Uterus (tissue), 3 donors: ENCODE measurements at regions not wholly inside any gene's neighbourhood (a gene's known extent, or its start where the extent isn't known, plus 50 kb on each side); places are given as distances from the start of the nearest gene placed in this dataset.
"Not testable (repeated sequence)": the region's sequence is repeated elsewhere in the genome, so short reads cannot be mapped to it uniquely, and the experiment has no call there.

ENCODE experiments used
- DNase-seq, 2 donors: peaks; one replicate each; pipeline ENCODE4 v3.0.0-alpha.2; 2019 to 2020
- H3K27ac ChIP-seq, 2 donors: fragments of 200-600 bp; sonication (generic); 1 replicate in 1 of 2; 2 replicates in 1 of 2; pipeline ENCODE4 v1.5.1; 2016 to 2018
- H3K27me3 ChIP-seq, 2 donors: fragments of 200-600 bp; sonication (generic); one replicate each; pipeline ENCODE4 v1.5.1; 2018 to 2019; ENCODE audit warnings: control low read depth in 1 of 2
- H3K36me3 ChIP-seq, 2 donors: fragments of 200-600 bp; sonication (generic); one replicate each; pipeline ENCODE4 v1.5.1; 2019; ENCODE audit warnings: control low read depth in 1 of 2
- H3K4me1 ChIP-seq, 2 donors: fragments of 200-600 bp; sonication (generic); one replicate each; pipeline ENCODE4 v1.5.1; 2018 to 2019; ENCODE audit warnings: control low read depth in 1 of 2
- H3K4me3 ChIP-seq, 2 donors: fragments of 200-600 bp; sonication (generic); 1 replicate in 1 of 2; 2 replicates in 1 of 2; pipeline ENCODE4 v1.5.1; 2018 to 2019; ENCODE audit warnings: mild to moderate bottlenecking in 1 of 2
- H3K9me3 ChIP-seq, 2 donors: fragments of 200-600 bp; sonication (generic); one replicate each; pipeline ENCODE4 v1.5.1; 2019; ENCODE audit warnings: control low read depth in 1 of 2
- CTCF ChIP-seq, 4 experiments: fragments of 200-600 bp in 2 of 4; fragments of 450-650 bp in 2 of 4; sonication (generic) in 2 of 4; IDR thresholded peaks; one replicate each; pipeline ENCODE4 v1.5.1; 2016 to 2019; ENCODE audit warnings: antibody characterized with exemption in 4 of 4, mild to moderate bottlenecking in 2 of 4, moderate library complexity in 1 of 4
- POLR2A ChIP-seq, 2 donors: fragments of 450-650 bp; IDR thresholded peaks; one replicate each; pipeline ENCODE4 v1.6.1; 2016; ENCODE audit warnings: antibody characterized with exemption in 2 of 2, mild to moderate bottlenecking in 1 of 2, moderate library complexity in 1 of 2
- intact Hi-C: fragments of 100-400 bp; cut with DNase I; formaldehyde crosslinking; loops from one replicate; pipeline ENCODE4 v1.15.1; 2023; ENCODE audit warnings: low total_unique reads
- donor health status: DM: yes; HTN: yes; CAD: no.

- Histone ChIP-seq H3K4me1 (peaks cover 0 to 7% of the 10 kb centered on the region in 2 donors), H3K9me3 (no peaks in the 10 kb centered on the region), H3K27me3 (no peaks in the 10 kb centered on the region), H3K4me3 (no peak overlapping the region), H3K36me3 (no peaks in the 10 kb centered on the region), H3K27ac (no peak overlapping the region)
- intact Hi-C loops = no loop called here
- no peak for DNase-seq
- TF ChIP-seq POLR2A (IDR thresholded peaks at IDR 0.05) = no peak
- TF ChIP-seq CTCF (IDR thresholded peaks at IDR 0.05) = no peak
Measured at GRCh38 chr12:46538976-46539375, 166.4 kb upstream of the SLC38A2 start.

- TF ChIP-seq POLR2A (IDR thresholded peaks at IDR 0.05) (no peak), CTCF (IDR thresholded peaks at IDR 0.05) (no peak)
Measured at GRCh38 chr12:46537387-46537955, 164.9 kb upstream of the SLC38A2 start.

GRCh38 chr12:46536316-46536715 is 163.7 kb upstream of the SLC38A2 start:
- H3K4me1 ChIP-seq, H3K36me3 ChIP-seq, H3K27me3 ChIP-seq, DNase-seq, H3K4me3 ChIP-seq, intact Hi-C loops, H3K9me3 ChIP-seq: not testable (repeated sequence)
- H3K27ac ChIP-seq = peak overlapping the region; percentile 62 to 63

More at GRCh38 chr12:46537387-46537955, 164.9 kb upstream of the SLC38A2 start:
- no peak for DNase-seq
- no peaks in the 10 kb centered on the region for H3K27me3 ChIP-seq
- no peaks in the 10 kb centered on the region for H3K9me3 ChIP-seq
- H3K27ac ChIP-seq = no peak overlapping the region
- H3K36me3 ChIP-seq = no peaks in the 10 kb centered on the region
- no peak overlapping the region for H3K4me3 ChIP-seq
- H3K4me1 ChIP-seq = peaks cover 0 to 7% of the 10 kb centered on the region in 2 donors
- intact Hi-C loops = no loop called here

GRCh38 chr12:46535907-46536306 is 163.3 kb upstream of the SLC38A2 start:
- no peak for DNase-seq
- H3K9me3 ChIP-seq = no peaks in the 10 kb centered on the region
- intact Hi-C loops = no loop called here
- H3K4me3 ChIP-seq = no peak overlapping the region
- H3K27ac ChIP-seq = peak overlapping the region; percentile 62 to 63
- no peaks in the 10 kb centered on the region for H3K27me3 ChIP-seq
- TF ChIP-seq CTCF (IDR thresholded peaks at IDR 0.05) (no peak), POLR2A (IDR thresholded peaks at IDR 0.05) (no peak)
- H3K4me1 ChIP-seq = peaks cover 0 to 7% of the 10 kb centered on the region in 2 donors
- no peaks in the 10 kb centered on the region for H3K36me3 ChIP-seq

GRCh38 chr12:46535376-46535775 is 162.8 kb upstream of the SLC38A2 start:
- Histone ChIP-seq H3K4me1 (peaks cover 0 to 7% of the 10 kb centered on the region in 2 donors), H3K36me3 (no peaks in the 10 kb centered on the region), H3K9me3 (no peaks in the 10 kb centered on the region), H3K4me3 (no peak overlapping the region), H3K27me3 (no peaks in the 10 kb centered on the region), H3K27ac (peak overlapping the region; percentile 62 to 63)
- no peak for DNase-seq
- TF ChIP-seq CTCF (IDR thresholded peaks at IDR 0.05) (no peak), POLR2A (IDR thresholded peaks at IDR 0.05) (no peak)
- intact Hi-C loops = no loop called here
